ENCODE measurements at regions not wholly inside any gene's neighbourhood (a gene's known extent, or its start where the extent isn't known, plus 50 kb on each side); places are given as distances from the start of the nearest gene placed in this dataset.
"Not testable (repeated sequence)": the region's sequence is repeated elsewhere in the genome, so short reads cannot be mapped to it uniquely, and the experiment has no call there.

DNA sequence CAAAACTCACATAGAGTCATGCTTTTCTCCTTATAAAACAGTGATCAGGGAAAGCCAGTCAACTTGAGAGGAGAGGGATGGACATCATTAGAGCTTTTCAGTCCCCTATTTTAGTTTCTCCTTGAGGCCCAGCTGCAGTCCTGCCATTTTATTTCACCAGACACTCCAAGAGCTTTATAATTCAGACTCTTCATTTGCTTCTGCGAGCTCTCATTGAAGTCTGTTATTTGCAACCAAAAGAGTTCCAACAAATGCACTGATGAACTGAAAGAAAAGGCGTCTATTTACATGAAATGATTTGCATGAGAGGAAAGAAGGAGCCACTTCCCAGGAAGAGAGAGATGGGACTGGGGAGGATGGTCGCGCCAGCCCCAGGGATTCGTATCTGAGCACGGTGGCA is 86.8 kb downstream of the NDUFA12 start:
- Mint-ChIP-seq H3K36me3 (ENCODE audit: unreplicated experiment) (no peaks in the 10 kb centered on the region), H3K27me3 (ENCODE audit: unreplicated experiment) (no peaks in the 10 kb centered on the region), H3K4me1 (ENCODE audit: low read depth, unreplicated experiment) (no peaks in the 10 kb centered on the region), H3K4me3 (ENCODE audit: unreplicated experiment) (no peak overlapping the region), H3K27ac (ENCODE audit: unreplicated experiment) (no peak overlapping the region), H3K9me3 (ENCODE audit: unreplicated experiment) (no peaks in the 10 kb centered on the region)
- DNase-seq: no peak
- TF ChIP-seq, protein P1, sequence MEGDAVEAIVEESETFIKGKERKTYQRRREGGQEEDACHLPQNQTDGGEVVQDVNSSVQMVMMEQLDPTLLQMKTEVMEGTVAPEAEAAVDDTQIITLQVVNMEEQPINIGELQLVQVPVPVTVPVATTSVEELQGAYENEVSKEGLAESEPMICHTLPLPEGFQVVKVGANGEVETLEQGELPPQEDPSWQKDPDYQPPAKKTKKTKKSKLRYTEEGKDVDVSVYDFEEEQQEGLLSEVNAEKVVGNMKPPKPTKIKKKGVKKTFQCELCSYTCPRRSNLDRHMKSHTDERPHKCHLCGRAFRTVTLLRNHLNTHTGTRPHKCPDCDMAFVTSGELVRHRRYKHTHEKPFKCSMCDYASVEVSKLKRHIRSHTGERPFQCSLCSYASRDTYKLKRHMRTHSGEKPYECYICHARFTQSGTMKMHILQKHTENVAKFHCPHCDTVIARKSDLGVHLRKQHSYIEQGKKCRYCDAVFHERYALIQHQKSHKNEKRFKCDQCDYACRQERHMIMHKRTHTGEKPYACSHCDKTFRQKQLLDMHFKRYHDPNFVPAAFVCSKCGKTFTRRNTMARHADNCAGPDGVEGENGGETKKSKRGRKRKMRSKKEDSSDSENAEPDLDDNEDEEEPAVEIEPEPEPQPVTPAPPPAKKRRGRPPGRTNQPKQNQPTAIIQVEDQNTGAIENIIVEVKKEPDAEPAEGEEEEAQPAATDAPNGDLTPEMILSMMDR (IDR thresholded peaks at IDR 0.05; ENCODE audit: partially characterized antibody, unreplicated experiment): no peak

DNA sequence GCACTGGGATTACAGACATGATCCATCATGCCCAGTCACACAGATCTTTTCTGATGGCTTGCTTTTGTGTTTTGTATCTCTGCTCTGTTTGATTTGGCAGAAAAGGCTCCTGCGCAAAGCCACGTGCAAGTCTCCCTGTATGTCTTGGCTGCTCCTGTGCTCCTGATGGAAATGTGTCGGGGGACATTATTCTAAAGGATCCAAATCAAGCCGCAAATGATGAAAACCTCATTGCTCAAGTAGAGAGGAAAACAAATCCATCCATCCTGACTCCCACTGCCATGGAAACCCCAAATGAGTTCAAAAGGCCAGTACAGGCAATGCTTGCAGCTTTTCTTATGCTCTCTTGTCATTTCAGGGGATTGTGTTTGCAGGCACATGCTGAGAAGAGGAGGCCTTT is 93.8 kb downstream of the NDUFA12 start:
- no peak for DNase-seq
- Mint-ChIP-seq H3K9me3 (ENCODE audit: unreplicated experiment) (no peaks in the 10 kb centered on the region), H3K4me3 (ENCODE audit: unreplicated experiment) (no peak overlapping the region), H3K36me3 (ENCODE audit: unreplicated experiment) (peaks cover 10% of the 10 kb centered on the region), H3K4me1 (ENCODE audit: low read depth, unreplicated experiment) (no peaks in the 10 kb centered on the region), H3K27ac (ENCODE audit: unreplicated experiment) (no peak overlapping the region), H3K27me3 (ENCODE audit: unreplicated experiment) (peaks cover 3% of the 10 kb centered on the region)
- TF ChIP-seq, protein P1 (IDR thresholded peaks at IDR 0.05; ENCODE audit: partially characterized antibody, unreplicated experiment): no peak

DNA sequence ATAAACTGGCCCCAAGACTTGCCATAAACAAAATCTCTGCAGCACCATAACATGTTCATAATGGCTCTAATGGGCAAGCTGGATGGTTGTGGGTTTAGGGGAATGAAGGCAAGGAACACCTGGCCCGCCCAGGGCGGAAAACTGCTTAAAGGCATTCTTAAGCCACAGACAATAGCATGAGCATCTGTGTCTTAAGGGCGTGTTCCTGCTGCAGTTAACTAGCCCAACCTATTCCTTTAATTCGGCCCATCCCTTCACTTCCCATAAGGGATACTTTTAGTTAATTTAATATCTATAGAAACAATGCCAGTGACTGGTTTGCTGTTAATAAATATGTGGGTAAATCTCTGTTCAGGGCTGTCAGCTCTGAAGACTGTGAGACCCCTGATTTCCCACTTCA is 97.7 kb downstream of the NDUFA12 start:
- not testable (repeated sequence) for H3K4me1 Mint-ChIP-seq (ENCODE audit: low read depth, unreplicated experiment); H3K4me3 Mint-ChIP-seq (ENCODE audit: unreplicated experiment); H3K27ac Mint-ChIP-seq (ENCODE audit: unreplicated experiment); DNase-seq; H3K27me3 Mint-ChIP-seq (ENCODE audit: unreplicated experiment); H3K9me3 Mint-ChIP-seq (ENCODE audit: unreplicated experiment)
- peaks cover 10% of the 10 kb centered on the region for H3K36me3 Mint-ChIP-seq (ENCODE audit: unreplicated experiment)

DNA sequence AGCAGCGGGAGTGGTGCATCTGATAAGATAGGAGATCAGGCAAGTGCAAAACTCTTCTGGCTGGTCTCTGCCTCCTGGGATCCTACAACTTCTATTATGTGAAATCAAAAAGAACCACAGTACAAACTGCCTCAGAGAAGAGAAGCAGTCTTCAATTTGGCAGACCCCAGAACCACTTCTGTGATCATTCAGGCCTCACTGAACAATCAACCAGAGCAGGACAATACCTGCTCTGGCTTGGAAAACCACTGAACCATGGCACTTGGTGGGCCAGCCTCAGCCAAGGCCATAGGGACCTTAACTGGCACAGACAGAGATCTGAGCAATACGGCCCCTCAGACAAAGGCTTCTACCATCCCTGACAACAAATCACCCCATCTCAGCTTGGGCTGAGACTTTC is 103.0 kb downstream of the NDUFA12 start:
- no peaks in the 10 kb centered on the region for H3K4me1 Mint-ChIP-seq (ENCODE audit: low read depth, unreplicated experiment)
- TF ChIP-seq, protein P1 (IDR thresholded peaks at IDR 0.05; ENCODE audit: partially characterized antibody, unreplicated experiment): no peak
- H3K9me3 Mint-ChIP-seq (ENCODE audit: unreplicated experiment): peaks cover 1% of the 10 kb centered on the region
- H3K36me3 Mint-ChIP-seq (ENCODE audit: unreplicated experiment): no peaks in the 10 kb centered on the region
- H3K27me3 Mint-ChIP-seq (ENCODE audit: unreplicated experiment): no peaks in the 10 kb centered on the region
- no peak overlapping the region for H3K4me3 Mint-ChIP-seq (ENCODE audit: unreplicated experiment)
- no peak overlapping the region for H3K27ac Mint-ChIP-seq (ENCODE audit: unreplicated experiment)
- no peak for DNase-seq

DNA sequence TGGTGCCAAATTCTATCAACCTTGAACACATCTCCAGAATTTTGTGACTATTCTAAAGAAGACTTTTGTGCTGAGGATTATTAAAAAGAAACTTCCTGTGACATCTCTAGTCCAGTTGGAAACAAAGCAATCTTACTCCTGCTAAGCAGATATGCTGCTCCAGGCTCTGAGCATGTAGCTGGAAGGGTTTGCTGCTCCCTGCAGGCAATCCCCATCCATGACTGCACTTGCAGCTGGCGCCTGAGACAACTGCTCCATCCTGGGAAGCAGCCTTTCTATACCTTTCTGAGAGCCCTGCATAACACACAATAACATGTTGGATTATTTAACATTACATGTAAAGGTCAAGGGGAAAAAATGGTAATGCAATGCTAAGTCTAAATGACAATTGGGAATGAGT is 105.1 kb downstream of the NDUFA12 start:
- no peaks in the 10 kb centered on the region for H3K27me3 Mint-ChIP-seq (ENCODE audit: unreplicated experiment)
- no peak overlapping the region for H3K27ac Mint-ChIP-seq (ENCODE audit: unreplicated experiment)
- no peak overlapping the region for H3K4me3 Mint-ChIP-seq (ENCODE audit: unreplicated experiment)
- H3K36me3 Mint-ChIP-seq (ENCODE audit: unreplicated experiment): no peaks in the 10 kb centered on the region
- H3K9me3 Mint-ChIP-seq (ENCODE audit: unreplicated experiment): peaks cover 2% of the 10 kb centered on the region
- H3K4me1 Mint-ChIP-seq (ENCODE audit: low read depth, unreplicated experiment): no peaks in the 10 kb centered on the region
- DNase-seq: peak; percentile 48
- TF ChIP-seq, protein P1 (IDR thresholded peaks at IDR 0.05; ENCODE audit: partially characterized antibody, unreplicated experiment): no peak
